ENCODE measurements at regions not wholly inside any gene's neighbourhood (a gene's known extent, or its start where the extent isn't known, plus 50 kb on each side); places are given as distances from the start of the nearest gene placed in this dataset.

- TF ChIP-seq, protein P1, sequence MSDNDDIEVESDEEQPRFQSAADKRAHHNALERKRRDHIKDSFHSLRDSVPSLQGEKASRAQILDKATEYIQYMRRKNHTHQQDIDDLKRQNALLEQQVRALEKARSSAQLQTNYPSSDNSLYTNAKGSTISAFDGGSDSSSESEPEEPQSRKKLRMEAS (CRISPR knock-in tag; IDR thresholded peaks at IDR 0.05), result no peak
- TF ChIP-seq SMARCE1 (IDR thresholded peaks at IDR 0.05) (no peak), SIRT6 (IDR thresholded peaks at IDR 0.05; ENCODE audit: low read depth, low read length) (no peak), SAP30 (IDR thresholded peaks at IDR 0.05; ENCODE audit: borderline replicate concordance, insufficient read depth, low read depth, low read length, poor library complexity, severe bottlenecking) (no peak), SMARCC2 (IDR thresholded peaks at IDR 0.05; ENCODE audit: low read depth) (no peak), ELF4 (CRISPR knock-in tag; IDR thresholded peaks at IDR 0.05) (no peak), EZH2 (IDR thresholded peaks at IDR 0.05; ENCODE audit: borderline replicate concordance, low read depth, low read length) (no peak), CTCF (IDR thresholded peaks at IDR 0.05 in 2 of 3, conservative IDR thresholded peaks at IDR 0.05 in 1 of 3; ENCODE audit: insufficient read depth in 2 of 3, low read depth in 1 of 3, low read length in 3 of 3) (no peak), AFF4 (CRISPR knock-in tag; IDR thresholded peaks at IDR 0.05) (no peak), HDGF (IDR thresholded peaks at IDR 0.05) (no peak), ZBTB43 (CRISPR knock-in tag; IDR thresholded peaks at IDR 0.05) (no peak), CBFB (CRISPR knock-in tag; IDR thresholded peaks at IDR 0.05) (no peak)
- TF ChIP-seq, protein P2, sequence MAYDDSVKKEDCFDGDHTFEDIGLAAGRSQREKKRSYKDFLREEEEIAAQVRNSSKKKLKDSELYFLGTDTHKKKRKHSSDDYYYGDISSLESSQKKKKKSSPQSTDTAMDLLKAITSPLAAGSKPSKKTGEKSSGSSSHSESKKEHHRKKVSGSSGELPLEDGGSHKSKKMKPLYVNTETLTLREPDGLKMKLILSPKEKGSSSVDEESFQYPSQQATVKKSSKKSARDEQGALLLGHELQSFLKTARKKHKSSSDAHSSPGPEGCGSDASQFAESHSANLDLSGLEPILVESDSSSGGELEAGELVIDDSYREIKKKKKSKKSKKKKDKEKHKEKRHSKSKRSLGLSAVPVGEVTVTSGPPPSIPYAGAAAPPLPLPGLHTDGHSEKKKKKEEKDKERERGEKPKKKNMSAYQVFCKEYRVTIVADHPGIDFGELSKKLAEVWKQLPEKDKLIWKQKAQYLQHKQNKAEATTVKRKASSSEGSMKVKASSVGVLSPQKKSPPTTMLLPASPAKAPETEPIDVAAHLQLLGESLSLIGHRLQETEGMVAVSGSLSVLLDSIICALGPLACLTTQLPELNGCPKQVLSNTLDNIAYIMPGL (CRISPR knock-in tag; IDR thresholded peaks at IDR 0.05), result no peak
These were observed 194.2 kb downstream of the ERCC6L2 start for GRCh38 chr9:96069629-96070220.
